SW480 (cell line): ENCODE measurements at regions not wholly inside any gene's neighbourhood (a gene's known extent, or its start where the extent isn't known, plus 50 kb on each side); places are given as distances from the start of the nearest gene placed in this dataset.
"Not testable (repeated sequence)": the region's sequence is repeated elsewhere in the genome, so short reads cannot be mapped to it uniquely, and the experiment has no call there.

Experiments used
- DNase-seq: peaks from one replicate; pipeline ENCODE4 v3.0.0-alpha.2; 2016; ENCODE audit warnings: low spot score

GRCh38 chr3:162541923-162542322 is 1045.3 kb downstream of the OTOL1 start:
- no peak for DNase-seq

GRCh38 chr3:162544246-162544645 is 1047.6 kb downstream of the OTOL1 start:
- DNase-seq, result no peak

- no peak for DNase-seq
Measured at GRCh38 chr3:162546910-162547309, 1050.3 kb downstream of the OTOL1 start.

- DNase-seq, result no peak
Measured at GRCh38 chr3:162547321-162547720, 1050.7 kb downstream of the OTOL1 start.

GRCh38 chr3:162555761-162556160 is 1059.2 kb downstream of the OTOL1 start:
- DNase-seq, result no peak

- no peak for DNase-seq
Measured at GRCh38 chr3:162558016-162558415, 1061.4 kb downstream of the OTOL1 start.

GRCh38 chr3:162568706-162569105 is 1072.1 kb downstream of the OTOL1 start:
- DNase-seq, result no peak

- DNase-seq, result peak; percentile 67
Measured at GRCh38 chr3:162569314-162569713, 1072.7 kb downstream of the OTOL1 start.

- no peak for DNase-seq
Measured at GRCh38 chr3:162584986-162585385, 1088.4 kb downstream of the OTOL1 start.

- peak; percentile 2 for DNase-seq
Measured at GRCh38 chr3:162586591-162586990, 1090.0 kb downstream of the OTOL1 start.

- DNase-seq, result no peak
Measured at GRCh38 chr3:162597226-162597625, 1100.6 kb downstream of the OTOL1 start.

GRCh38 chr3:162598500-162598899 is 1101.9 kb downstream of the OTOL1 start:
- not testable (repeated sequence) for DNase-seq

- not testable (repeated sequence) for DNase-seq
Measured at GRCh38 chr3:162599742-162600141, 1103.1 kb downstream of the OTOL1 start.

- DNase-seq, result no peak
Measured at GRCh38 chr3:162601101-162601670, 1104.6 kb downstream of the OTOL1 start.

- no peak for DNase-seq
Measured at GRCh38 chr3:162602619-162603018, 1106.0 kb downstream of the OTOL1 start.

- DNase-seq, result no peak
Measured at GRCh38 chr3:162605651-162606204, 1109.1 kb downstream of the OTOL1 start.

- no peak for DNase-seq
Measured at GRCh38 chr3:162610261-162610660, 1113.7 kb downstream of the OTOL1 start.

GRCh38 chr3:162612991-162613390 is 1116.4 kb downstream of the OTOL1 start:
- no peak for DNase-seq

GRCh38 chr3:162626172-162626571 is 1129.6 kb downstream of the OTOL1 start:
- DNase-seq, result no peak

GRCh38 chr3:162628531-162628930 is 1131.9 kb downstream of the OTOL1 start:
- no peak for DNase-seq

GRCh38 chr3:162629372-162629771 is 1132.8 kb downstream of the OTOL1 start:
- no peak for DNase-seq

GRCh38 chr3:162632672-162633071 is 1136.1 kb downstream of the OTOL1 start:
- no peak for DNase-seq

GRCh38 chr3:162640208-162640607 is 1143.6 kb downstream of the OTOL1 start:
- not testable (repeated sequence) for DNase-seq

GRCh38 chr3:162641317-162641716 is 1144.7 kb downstream of the OTOL1 start:
- DNase-seq, result no peak
